ENCODE measurements at regions not wholly inside any gene's neighbourhood (a gene's known extent, or its start where the extent isn't known, plus 50 kb on each side); places are given as distances from the start of the nearest gene placed in this dataset.

DNA sequence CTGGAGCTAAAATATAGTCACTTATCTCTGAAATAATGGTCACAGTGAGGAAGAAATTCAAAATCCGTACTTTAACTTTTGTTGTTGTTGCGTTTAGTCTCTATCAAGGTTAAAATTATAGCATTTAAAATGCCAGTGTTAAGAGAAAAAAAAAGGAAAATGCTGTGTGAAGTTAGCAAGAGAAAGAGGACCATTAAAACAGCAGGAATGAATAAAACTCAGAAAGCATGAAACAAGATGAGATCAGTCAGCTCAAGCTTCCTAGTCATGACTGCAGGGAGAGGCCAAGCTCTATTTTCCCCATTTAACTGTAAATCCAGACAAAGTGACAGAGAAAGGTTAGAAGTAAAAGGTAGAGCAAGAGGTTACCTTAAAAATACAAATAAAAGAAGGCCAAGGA lies 281.7 kb upstream of the ATP5MC3 start:
- TF ChIP-seq, protein P1, sequence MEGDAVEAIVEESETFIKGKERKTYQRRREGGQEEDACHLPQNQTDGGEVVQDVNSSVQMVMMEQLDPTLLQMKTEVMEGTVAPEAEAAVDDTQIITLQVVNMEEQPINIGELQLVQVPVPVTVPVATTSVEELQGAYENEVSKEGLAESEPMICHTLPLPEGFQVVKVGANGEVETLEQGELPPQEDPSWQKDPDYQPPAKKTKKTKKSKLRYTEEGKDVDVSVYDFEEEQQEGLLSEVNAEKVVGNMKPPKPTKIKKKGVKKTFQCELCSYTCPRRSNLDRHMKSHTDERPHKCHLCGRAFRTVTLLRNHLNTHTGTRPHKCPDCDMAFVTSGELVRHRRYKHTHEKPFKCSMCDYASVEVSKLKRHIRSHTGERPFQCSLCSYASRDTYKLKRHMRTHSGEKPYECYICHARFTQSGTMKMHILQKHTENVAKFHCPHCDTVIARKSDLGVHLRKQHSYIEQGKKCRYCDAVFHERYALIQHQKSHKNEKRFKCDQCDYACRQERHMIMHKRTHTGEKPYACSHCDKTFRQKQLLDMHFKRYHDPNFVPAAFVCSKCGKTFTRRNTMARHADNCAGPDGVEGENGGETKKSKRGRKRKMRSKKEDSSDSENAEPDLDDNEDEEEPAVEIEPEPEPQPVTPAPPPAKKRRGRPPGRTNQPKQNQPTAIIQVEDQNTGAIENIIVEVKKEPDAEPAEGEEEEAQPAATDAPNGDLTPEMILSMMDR (IDR thresholded peaks at IDR 0.05), result no peak
- TF ChIP-seq POLR2A (IDR thresholded peaks at IDR 0.05), result no peak
